ENCODE measurements at regions not wholly inside any gene's neighbourhood (a gene's known extent, or its start where the extent isn't known, plus 50 kb on each side); places are given as distances from the start of the nearest gene placed in this dataset.

DNA sequence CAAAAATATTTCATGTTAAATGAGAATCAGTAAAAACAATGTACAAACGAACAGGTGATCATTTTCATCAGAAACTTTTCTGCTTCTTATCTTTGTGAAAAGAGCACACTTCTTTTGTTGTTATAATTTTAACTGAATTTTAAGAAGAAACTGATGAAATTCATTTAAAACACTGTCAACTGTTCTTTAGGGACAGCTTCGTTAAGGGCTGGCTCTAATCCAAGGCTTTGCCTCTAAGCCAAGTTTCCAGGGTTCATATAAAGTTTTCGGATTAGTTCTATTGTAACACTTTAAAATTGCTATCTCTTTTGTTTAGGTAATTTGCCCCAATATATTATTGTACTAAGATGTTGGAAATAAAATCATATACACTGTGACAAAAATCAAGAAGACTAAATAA lies 559.2 kb downstream of the TUSC1 start:
- TF ChIP-seq, protein P1, sequence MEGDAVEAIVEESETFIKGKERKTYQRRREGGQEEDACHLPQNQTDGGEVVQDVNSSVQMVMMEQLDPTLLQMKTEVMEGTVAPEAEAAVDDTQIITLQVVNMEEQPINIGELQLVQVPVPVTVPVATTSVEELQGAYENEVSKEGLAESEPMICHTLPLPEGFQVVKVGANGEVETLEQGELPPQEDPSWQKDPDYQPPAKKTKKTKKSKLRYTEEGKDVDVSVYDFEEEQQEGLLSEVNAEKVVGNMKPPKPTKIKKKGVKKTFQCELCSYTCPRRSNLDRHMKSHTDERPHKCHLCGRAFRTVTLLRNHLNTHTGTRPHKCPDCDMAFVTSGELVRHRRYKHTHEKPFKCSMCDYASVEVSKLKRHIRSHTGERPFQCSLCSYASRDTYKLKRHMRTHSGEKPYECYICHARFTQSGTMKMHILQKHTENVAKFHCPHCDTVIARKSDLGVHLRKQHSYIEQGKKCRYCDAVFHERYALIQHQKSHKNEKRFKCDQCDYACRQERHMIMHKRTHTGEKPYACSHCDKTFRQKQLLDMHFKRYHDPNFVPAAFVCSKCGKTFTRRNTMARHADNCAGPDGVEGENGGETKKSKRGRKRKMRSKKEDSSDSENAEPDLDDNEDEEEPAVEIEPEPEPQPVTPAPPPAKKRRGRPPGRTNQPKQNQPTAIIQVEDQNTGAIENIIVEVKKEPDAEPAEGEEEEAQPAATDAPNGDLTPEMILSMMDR (IDR thresholded peaks at IDR 0.05) = no peak
- TF ChIP-seq POLR2A (IDR thresholded peaks at IDR 0.05) = no peak

Measured in Peyer's patch (tissue), 4 donors.